Tibial artery (tissue), 4 donors: ENCODE measurements at regions not wholly inside any gene's neighbourhood (a gene's known extent, or its start where the extent isn't known, plus 50 kb on each side); places are given as distances from the start of the nearest gene placed in this dataset.

Experiments used
- DNase-seq, 2 donors: peaks; one replicate each; pipeline ENCODE4 v3.0.0-alpha.2; 2019
- H3K27ac ChIP-seq, 2 donors: fragments of 200-600 bp; sonication (generic) in 1 of 2; 1 replicate in 1 of 2; 2 replicates in 1 of 2; pipeline ENCODE4 v1.5.1; 2018 to 2019; ENCODE audit warnings: mild to moderate bottlenecking in 1 of 2
- H3K27me3 ChIP-seq, 2 donors: fragments of 200-600 bp; sonication (generic) in 1 of 2; one replicate each; pipeline versions ENCODE4 v1.5.1 to v1.6.0; 2016 to 2019
- H3K36me3 ChIP-seq, 3 donors: fragments of 200-600 bp; sonication (generic) in 2 of 3; one replicate each; pipeline ENCODE4 v1.5.1; 2016 to 2019; ENCODE audit warnings: mild to moderate bottlenecking in 2 of 3
- H3K4me1 ChIP-seq, 4 donors: fragments of 200-600 bp; sonication (generic) in 2 of 4; 1 replicate in 3 of 4; 2 replicates in 1 of 4; pipeline ENCODE4 v1.5.1; 2016 to 2019
- H3K4me3 ChIP-seq, 2 donors: fragments of 200-600 bp; sonication (generic) in 1 of 2; 1 replicate in 1 of 2; 2 replicates in 1 of 2; pipeline ENCODE4 v1.5.1; 2018 to 2019; ENCODE audit warnings: mild to moderate bottlenecking in 2 of 2
- H3K9me3 ChIP-seq, 3 donors: fragments of 200-600 bp; sonication (generic) in 1 of 3; one replicate each; pipeline ENCODE4 v1.5.1; 2016 to 2019
- CTCF ChIP-seq, 2 experiments: fragments of 200-600 bp in 1 of 2; fragments of 450-650 bp in 1 of 2; IDR thresholded peaks; one replicate each; pipeline ENCODE4 v1.5.1; 2017 to 2019; ENCODE audit warnings: antibody characterized with exemption in 2 of 2, mild to moderate bottlenecking in 1 of 2, moderate library complexity in 1 of 2
- intact Hi-C: fragments of 100-400 bp; cut with DNase I; formaldehyde crosslinking; loops from one replicate; pipeline ENCODE4 v1.15.0; 2023; ENCODE audit warnings: low total_unique reads

DNA sequence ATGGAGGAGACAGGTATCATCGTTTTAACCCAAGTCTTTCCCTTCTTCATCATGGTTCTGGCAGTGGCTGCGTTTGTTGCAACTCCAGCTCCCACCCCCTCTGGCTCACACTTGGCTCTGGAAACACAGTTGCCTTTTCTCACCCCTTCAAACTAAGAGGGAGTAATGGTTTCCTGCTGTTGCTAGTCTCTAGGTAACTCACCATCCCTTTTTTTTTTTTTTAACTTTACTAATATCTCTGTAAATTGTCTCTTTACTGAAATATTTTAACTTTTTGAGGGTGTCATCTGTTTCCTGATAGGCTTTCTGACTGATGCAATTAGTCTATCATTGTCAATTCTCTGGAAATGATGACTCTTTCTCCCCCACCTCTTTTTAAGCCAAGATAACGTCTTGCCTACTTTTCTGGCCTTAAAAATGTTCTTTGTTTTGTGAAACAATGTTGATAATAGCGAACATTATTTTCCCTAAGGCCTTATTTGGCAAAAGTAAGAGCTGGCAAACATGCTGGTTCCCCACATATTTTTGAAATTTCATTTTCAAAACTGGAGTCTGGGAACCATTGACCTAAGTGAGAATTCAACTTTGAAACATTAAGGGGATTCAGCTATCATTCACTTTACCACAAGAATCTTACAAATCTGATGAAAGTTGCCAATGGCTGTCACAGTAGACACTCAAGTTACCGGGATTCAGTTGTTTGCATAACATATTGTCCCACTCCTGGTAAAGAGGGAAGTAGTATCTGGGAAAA is 85.3 kb downstream of the LEPR start:
- peaks cover 0 to 10% (median 0%) of the 10 kb centered on the region in 3 donors for H3K9me3 ChIP-seq
- no peaks in the 10 kb centered on the region for H3K27me3 ChIP-seq
- intact Hi-C loops, result no loop called here
- no peak for TF ChIP-seq CTCF (IDR thresholded peaks at IDR 0.05)
- H3K27ac ChIP-seq, result no peak overlapping the region
- no peak overlapping the region for H3K4me3 ChIP-seq
- no peaks in the 10 kb centered on the region for H3K4me1 ChIP-seq
- no peak for DNase-seq
- no peaks in the 10 kb centered on the region for H3K36me3 ChIP-seq

DNA sequence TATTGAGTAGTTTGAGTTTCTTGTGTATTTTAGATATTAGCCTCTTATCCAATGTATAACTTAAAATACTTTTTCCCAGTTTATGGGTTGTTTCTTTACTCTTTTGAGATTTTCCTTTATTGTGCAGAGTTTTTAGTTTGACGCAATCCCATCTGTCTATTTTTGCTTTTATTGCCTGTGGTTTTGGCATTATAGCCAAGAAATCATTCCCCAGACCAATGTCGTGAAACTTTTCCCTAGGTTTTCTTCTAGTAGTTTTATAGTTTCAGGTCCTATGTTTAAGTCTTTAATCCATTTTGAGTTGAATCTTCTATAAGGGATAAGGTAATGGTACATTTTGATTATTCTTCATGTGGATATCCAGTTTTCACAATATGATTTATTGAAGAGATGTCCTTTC is 87.6 kb downstream of the LEPR start:
- no peaks in the 10 kb centered on the region for H3K36me3 ChIP-seq
- no peak overlapping the region for H3K4me3 ChIP-seq
- intact Hi-C loops, result no loop called here
- H3K27ac ChIP-seq, result no peak overlapping the region
- TF ChIP-seq CTCF (IDR thresholded peaks at IDR 0.05), result no peak
- peaks cover 0 to 10% (median 0%) of the 10 kb centered on the region in 3 donors for H3K9me3 ChIP-seq
- no peak for DNase-seq
- H3K4me1 ChIP-seq, result peaks cover 0 to 16% (median 8%) of the 10 kb centered on the region in 4 donors
- no peaks in the 10 kb centered on the region for H3K27me3 ChIP-seq

- H3K9me3 ChIP-seq, result peaks cover 0 to 10% (median 0%) of the 10 kb centered on the region in 3 donors
- no peak overlapping the region for H3K4me3 ChIP-seq
- DNase-seq, result no peak
- H3K27ac ChIP-seq, result no peak overlapping the region
- intact Hi-C loops, result no loop called here
- no peaks in the 10 kb centered on the region for H3K27me3 ChIP-seq
- TF ChIP-seq CTCF (IDR thresholded peaks at IDR 0.05), result no peak
- H3K36me3 ChIP-seq, result no peaks in the 10 kb centered on the region
- H3K4me1 ChIP-seq, result peaks cover 0 to 28% (median 16%) of the 10 kb centered on the region in 4 donors
These were observed 89.6 kb downstream of the LEPR start for GRCh38 chr1:65509912-65510680.

GRCh38 chr1:65510961-65511360 is 90.5 kb downstream of the LEPR start:
- TF ChIP-seq CTCF (IDR thresholded peaks at IDR 0.05), result no peak
- no peaks in the 10 kb centered on the region for H3K27me3 ChIP-seq
- intact Hi-C loops, result no loop called here
- no peak overlapping the region for H3K4me3 ChIP-seq
- H3K27ac ChIP-seq, result no peak overlapping the region
- no peaks in the 10 kb centered on the region for H3K36me3 ChIP-seq
- DNase-seq, result no peak
- H3K9me3 ChIP-seq, result peaks cover 0 to 10% (median 0%) of the 10 kb centered on the region in 3 donors
- H3K4me1 ChIP-seq, result peaks cover 0 to 28% (median 16%) of the 10 kb centered on the region in 4 donors

DNA sequence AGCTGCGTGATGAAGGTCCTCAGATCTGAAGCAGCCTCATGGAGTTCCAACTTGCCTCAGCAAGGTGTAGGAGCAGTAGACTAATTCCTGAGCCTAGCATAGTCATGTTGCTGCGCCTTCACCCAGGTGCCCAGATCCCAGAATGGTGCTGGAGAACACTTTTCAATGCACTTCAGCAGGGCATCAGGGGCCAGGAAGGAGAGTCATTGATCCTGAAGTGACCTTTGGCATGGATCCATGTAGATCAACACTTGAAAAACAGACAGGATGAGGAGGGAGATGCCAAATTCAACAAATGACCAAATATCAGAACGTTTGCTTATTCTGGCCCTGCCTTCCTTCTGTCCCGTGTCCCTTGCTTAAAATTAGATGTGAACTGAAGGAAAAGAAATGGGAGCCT is 91.9 kb downstream of the LEPR start:
- intact Hi-C loops, result no loop called here
- DNase-seq, result no peak
- TF ChIP-seq CTCF (IDR thresholded peaks at IDR 0.05), result no peak
- Histone ChIP-seq H3K4me1 (peaks cover 0 to 28% (median 16%) of the 10 kb centered on the region in 4 donors), H3K27ac (no peak overlapping the region), H3K4me3 (no peak overlapping the region), H3K36me3 (no peaks in the 10 kb centered on the region), H3K9me3 (peaks cover 0 to 10% (median 0%) of the 10 kb centered on the region in 3 donors), H3K27me3 (no peaks in the 10 kb centered on the region)
